ENCODE measurements at regions not wholly inside any gene's neighbourhood (a gene's known extent, or its start where the extent isn't known, plus 50 kb on each side); places are given as distances from the start of the nearest gene placed in this dataset.

DNA sequence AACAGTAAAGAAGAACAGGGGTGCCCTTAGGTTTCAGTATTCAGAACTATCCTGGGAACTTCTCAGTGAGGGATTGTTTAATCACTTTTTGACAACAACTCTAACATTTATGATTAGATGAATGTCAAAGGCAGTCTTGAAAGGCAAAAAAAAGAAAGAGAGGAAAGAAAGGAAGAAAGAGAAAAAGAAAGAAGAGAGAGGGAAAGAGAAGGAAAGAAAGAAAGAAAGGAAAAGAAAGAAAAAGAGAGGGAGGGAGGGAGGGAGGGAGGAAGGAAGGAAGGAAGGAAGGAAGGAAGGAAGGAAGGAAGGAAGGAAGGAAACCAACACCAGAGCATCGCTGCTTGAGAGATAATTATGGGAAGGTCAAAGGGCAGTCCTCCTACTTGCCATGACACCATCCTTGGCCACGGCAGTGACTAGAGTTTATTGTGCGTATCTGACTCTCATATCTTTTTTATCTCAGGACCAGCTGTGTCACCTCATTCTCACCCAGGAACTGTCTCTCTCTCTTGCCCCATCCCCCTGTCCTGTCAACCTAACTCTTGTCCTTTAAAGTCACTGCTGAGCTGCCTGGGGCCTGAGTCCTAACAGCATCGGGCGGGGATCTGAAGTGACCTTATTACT lies 96.8 kb upstream of the ATXN1 start:
- Histone ChIP-seq H3K4me3 (no peak overlapping the region), H3K36me3 (no peaks in the 10 kb centered on the region), H3K27me3 (replicated peaks in 1 of 7) (no peaks in the 10 kb centered on the region), H3K27ac (no peak overlapping the region), H3K9me3 (no peaks in the 10 kb centered on the region), H3K4me1 (no peaks in the 10 kb centered on the region)
- intact Hi-C loops (cut with DNase I; ENCODE audit: low total_unique reads): no loop called here
- no peak for DNase-seq
- WGBS, 5 donors: 65 to 79% (median 70%) methylated on average over 5 of the region's 5 CpGs
- TF ChIP-seq POLR2AphosphoS5 (IDR thresholded peaks at IDR 0.05) (no peak), CTCF (IDR thresholded peaks at IDR 0.05 in 8 of 11, conservative IDR thresholded peaks at IDR 0.05 in 3 of 11) (no peak), POLR2A (IDR thresholded peaks at IDR 0.05) (no peak)

GRCh38 chr6:16855460-16855859 lies 94.2 kb upstream of the ATXN1 start:
- DNase-seq: no peak
- intact Hi-C loops (cut with DNase I; ENCODE audit: low total_unique reads): no loop called here
- no peaks in the 10 kb centered on the region for H3K27me3 ChIP-seq (replicated peaks in 1 of 7)
- H3K9me3 ChIP-seq: no peaks in the 10 kb centered on the region
- H3K4me1 ChIP-seq: peaks cover 0 to 18% (median 0%) of the 10 kb centered on the region in 6 donors
- TF ChIP-seq POLR2A (IDR thresholded peaks at IDR 0.05) (no peak), POLR2AphosphoS5 (IDR thresholded peaks at IDR 0.05) (no peak), CTCF (IDR thresholded peaks at IDR 0.05 in 8 of 11, conservative IDR thresholded peaks at IDR 0.05 in 3 of 11) (no peak)
- no peak overlapping the region for H3K4me3 ChIP-seq
- no peaks in the 10 kb centered on the region for H3K36me3 ChIP-seq
- H3K27ac ChIP-seq: no peak overlapping the region

DNA sequence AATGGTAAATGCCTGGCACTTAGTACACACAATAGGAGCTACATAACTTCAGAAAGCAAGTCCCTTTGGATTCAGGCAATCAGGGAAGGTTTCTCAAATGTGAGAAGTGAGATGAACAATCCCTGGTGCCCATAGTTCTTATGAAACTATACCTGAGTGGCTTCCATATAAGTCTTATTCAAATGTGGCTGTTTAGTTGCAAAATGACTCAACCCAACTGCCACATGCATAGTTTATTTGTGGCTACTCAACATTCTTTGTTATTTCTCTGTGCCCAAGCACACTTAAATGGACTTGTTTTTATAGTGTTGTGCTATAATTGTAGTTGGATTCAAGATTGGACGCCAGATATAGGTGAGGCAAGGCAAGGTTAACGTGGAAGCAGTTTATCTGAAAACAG lies 93.7 kb upstream of the ATXN1 start:
- Histone ChIP-seq H3K27me3 (replicated peaks in 1 of 7) (no peaks in the 10 kb centered on the region), H3K4me1 (peaks cover 0 to 23% (median under 1%) of the 10 kb centered on the region in 6 donors), H3K4me3 (no peak overlapping the region), H3K27ac (no peak overlapping the region), H3K9me3 (no peaks in the 10 kb centered on the region), H3K36me3 (no peaks in the 10 kb centered on the region)
- intact Hi-C loops (cut with DNase I; ENCODE audit: low total_unique reads): no loop called here
- TF ChIP-seq CTCF (IDR thresholded peaks at IDR 0.05 in 8 of 11, conservative IDR thresholded peaks at IDR 0.05 in 3 of 11) (no peak), POLR2AphosphoS5 (IDR thresholded peaks at IDR 0.05) (no peak), POLR2A (IDR thresholded peaks at IDR 0.05) (no peak)
- 59 to 80% (median 67%) methylated on average over 2 of the region's 2 CpGs for WGBS, 5 donors
- no peak for DNase-seq

DNA sequence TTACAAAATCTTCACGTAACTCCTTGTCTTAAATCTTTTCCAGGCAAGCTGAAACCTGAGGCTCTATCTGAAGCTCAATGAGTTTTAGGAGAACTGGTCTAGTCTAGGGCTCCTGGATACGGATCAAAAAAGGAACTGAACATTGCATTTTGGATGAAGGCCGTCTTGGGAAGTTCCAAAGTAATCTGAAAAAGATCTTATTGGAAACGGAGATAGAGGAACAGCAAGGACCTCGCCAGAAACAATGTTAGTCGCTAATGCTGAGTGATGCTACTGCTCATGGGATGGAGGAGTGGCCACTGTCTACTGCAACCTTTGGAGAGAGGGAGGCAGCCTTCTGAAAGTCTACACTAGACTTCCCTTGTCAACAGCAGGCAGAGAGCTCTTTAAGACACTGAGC lies 91.4 kb upstream of the ATXN1 start:
- H3K9me3 ChIP-seq: no peaks in the 10 kb centered on the region
- DNase-seq: no peak
- no peak overlapping the region for H3K4me3 ChIP-seq
- H3K27ac ChIP-seq: no peak overlapping the region
- TF ChIP-seq POLR2A (IDR thresholded peaks at IDR 0.05) (no peak), POLR2AphosphoS5 (IDR thresholded peaks at IDR 0.05) (no peak), CTCF (IDR thresholded peaks at IDR 0.05 in 8 of 11, conservative IDR thresholded peaks at IDR 0.05 in 3 of 11) (no peak)
- H3K27me3 ChIP-seq (replicated peaks in 1 of 7): no peaks in the 10 kb centered on the region
- intact Hi-C loops (cut with DNase I; ENCODE audit: low total_unique reads): no loop called here
- no peaks in the 10 kb centered on the region for H3K36me3 ChIP-seq
- H3K4me1 ChIP-seq: peaks cover 0 to 32% (median 6%) of the 10 kb centered on the region in 6 donors
- 80 to 94% (median 88%) methylated on average over 6 of the region's 6 CpGs for WGBS, 5 donors
